ENCODE measurements at regions not wholly inside any gene's neighbourhood (a gene's known extent, or its start where the extent isn't known, plus 50 kb on each side); places are given as distances from the start of the nearest gene placed in this dataset.

GRCh38 chr13:65540175-65540574 is 1690.0 kb downstream of the PCDH9 start (continued):
- no peak for TF ChIP-seq EGR1 (IDR thresholded peaks at IDR 0.05; ENCODE audit: low read depth in 2 of 2)
- TF ChIP-seq NR2F2 (IDR thresholded peaks at IDR 0.05), result no peak
- TF ChIP-seq SP1 (IDR thresholded peaks at IDR 0.05), result no peak

GRCh38 chr13:65535370-65535769 is 1694.8 kb downstream of the PCDH9 start:
- Histone ChIP-seq H3K9me3 (ENCODE audit: control insufficient read depth in 4 of 4, low read length in 3 of 4) (no peaks in the 10 kb centered on the region), H3K4me1 (ENCODE audit: control insufficient read depth in 4 of 4, insufficient read depth in 4 of 4, low read length in 3 of 4) (no peaks in the 10 kb centered on the region), H3K36me3 (ENCODE audit: control insufficient read depth in 4 of 4, insufficient read depth in 3 of 4, low read depth in 1 of 4, low read length in 3 of 4) (no peaks in the 10 kb centered on the region), H3K27ac (ENCODE audit: low read depth in 1 of 2, low read length in 2 of 2) (no peak overlapping the region), H3K9ac (ENCODE audit: low read depth in 1 of 2, low read length in 2 of 2) (no peak overlapping the region), H3K27me3 (ENCODE audit: control insufficient read depth in 4 of 4, insufficient read depth in 4 of 4, low read length in 3 of 4) (peaks cover 0 to 2% (median 0%) of the 10 kb centered on the region in 4 donors), H3K4me3 (ENCODE audit: low read depth in 1 of 3, low read length in 3 of 3) (no peak overlapping the region)
- TF ChIP-seq HNF4G (IDR thresholded peaks at IDR 0.05) (no peak), EGR1 (IDR thresholded peaks at IDR 0.05; ENCODE audit: low read depth in 2 of 2) (no peak), ZBTB33 (IDR thresholded peaks at IDR 0.05) (no peak), REST (IDR thresholded peaks at IDR 0.05) (no peak), YY1 (IDR thresholded peaks at IDR 0.05) (no peak), RAD21 (IDR thresholded peaks at IDR 0.05) (no peak), FOXA1 (IDR thresholded peaks at IDR 0.05) (no peak)
- WGBS, result 40% methylated on average over 1 of the region's 1 CpG
- no peak for DNase-seq (ENCODE audit: low spot score)

- H3K9me3 ChIP-seq (ENCODE audit: control insufficient read depth in 4 of 4, low read length in 3 of 4), result no peaks in the 10 kb centered on the region
- peaks cover 0 to 2% (median 0%) of the 10 kb centered on the region in 4 donors for H3K27me3 ChIP-seq (ENCODE audit: control insufficient read depth in 4 of 4, insufficient read depth in 4 of 4, low read length in 3 of 4)
- H3K9ac ChIP-seq (ENCODE audit: low read depth in 1 of 2, low read length in 2 of 2), result no peak overlapping the region
- WGBS, result 56% methylated on average over 4 of the region's 4 CpGs
- DNase-seq (ENCODE audit: low spot score), result no peak
- TF ChIP-seq NR2F2 (IDR thresholded peaks at IDR 0.05) (no peak), YY1 (IDR thresholded peaks at IDR 0.05) (no peak), EGR1 (IDR thresholded peaks at IDR 0.05; ENCODE audit: low read depth in 2 of 2) (no peak), JUND (IDR thresholded peaks at IDR 0.05) (no peak), HNF4A (conservative IDR thresholded peaks at IDR 0.05) (no peak), RAD21 (IDR thresholded peaks at IDR 0.05) (no peak), SP1 (IDR thresholded peaks at IDR 0.05) (no peak), REST (IDR thresholded peaks at IDR 0.05) (no peak), ZBTB33 (IDR thresholded peaks at IDR 0.05) (no peak), MAX (IDR thresholded peaks at IDR 0.05) (no peak), GABPA (IDR thresholded peaks at IDR 0.05 in 1 of 2, conservative IDR thresholded peaks at IDR 0.05 in 1 of 2) (no peak), RXRA (IDR thresholded peaks at IDR 0.05) (no peak)
- no peak overlapping the region for H3K27ac ChIP-seq (ENCODE audit: low read depth in 1 of 2, low read length in 2 of 2)
- no peaks in the 10 kb centered on the region for H3K4me1 ChIP-seq (ENCODE audit: control insufficient read depth in 4 of 4, insufficient read depth in 4 of 4, low read length in 3 of 4)
- H3K36me3 ChIP-seq (ENCODE audit: control insufficient read depth in 4 of 4, insufficient read depth in 3 of 4, low read depth in 1 of 4, low read length in 3 of 4), result no peaks in the 10 kb centered on the region
- H3K4me3 ChIP-seq (ENCODE audit: low read depth in 1 of 3, low read length in 3 of 3), result no peak overlapping the region
These were observed 1697.9 kb downstream of the PCDH9 start for GRCh38 chr13:65532231-65532630.

Data from liver (tissue), 7 donors.